ENCODE measurements at regions not wholly inside any gene's neighbourhood (a gene's known extent, or its start where the extent isn't known, plus 50 kb on each side); places are given as distances from the start of the nearest gene placed in this dataset.

DNA sequence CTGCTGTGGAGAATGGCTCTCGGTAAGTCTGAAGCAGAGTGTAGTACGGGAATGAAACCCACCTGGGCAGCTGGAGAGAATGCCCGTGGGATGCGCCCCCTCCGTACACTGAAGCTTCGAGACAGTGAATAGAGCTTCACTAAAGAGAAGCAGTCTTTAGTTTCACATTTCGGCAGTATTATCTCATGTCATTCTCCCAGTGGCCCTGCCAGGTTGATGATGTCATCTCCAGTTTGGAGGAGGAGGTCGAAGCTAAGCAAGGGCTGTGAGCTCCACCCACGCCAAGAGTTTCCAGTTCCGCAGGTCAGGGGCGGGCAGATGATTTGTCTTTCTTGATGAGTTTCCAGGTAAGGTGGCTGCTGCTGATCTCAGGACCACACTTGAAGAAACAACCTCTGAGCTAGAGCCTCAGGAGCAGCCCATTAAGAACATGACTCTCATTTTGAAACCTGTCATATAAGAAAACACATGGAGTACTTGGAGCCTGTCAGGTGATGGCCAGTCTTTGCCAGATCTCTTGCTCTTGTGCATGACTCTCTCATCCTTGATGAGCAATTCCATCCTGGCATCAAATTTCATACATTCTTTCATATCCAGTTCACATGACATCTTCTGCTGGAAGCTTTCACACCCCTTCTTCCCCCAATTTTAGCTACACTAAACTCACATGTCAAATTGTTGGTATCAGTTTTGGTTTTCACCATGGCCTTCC is 475.0 kb downstream of the RNF144A start:
- DNase-seq (ENCODE audit: low read depth in 1 of 2, low spot score in 1 of 2): peak in 1 of 2 experiments; percentile 23
- TF ChIP-seq JUND (IDR thresholded peaks at IDR 0.05; ENCODE audit: low read depth): no peak
- in situ Hi-C loops (cut with HindIII; ENCODE audit: low pct_unique_long_range_greater_than_20kb, low sequenced_read_pairs): no loop called here

DNA sequence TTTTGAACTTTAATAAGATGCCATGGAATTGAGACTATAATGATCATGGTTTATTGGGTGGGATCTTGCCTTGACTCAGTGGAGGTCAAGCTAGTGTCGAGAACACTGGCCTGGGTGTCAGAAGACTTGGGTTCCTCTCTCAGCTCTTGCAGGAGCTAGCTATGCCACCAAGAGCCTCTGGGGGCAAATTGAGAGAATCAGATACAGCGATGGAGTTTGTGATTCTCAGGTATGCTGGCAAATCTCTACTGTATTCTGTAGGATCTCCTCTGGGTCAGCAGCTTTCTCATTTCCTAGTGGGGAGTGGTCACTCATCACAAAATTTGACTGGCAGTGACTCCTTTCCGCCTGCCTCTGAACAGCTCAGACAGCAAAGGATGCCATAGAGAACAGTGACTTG is 477.0 kb downstream of the RNF144A start:
- in situ Hi-C loops (cut with HindIII; ENCODE audit: low pct_unique_long_range_greater_than_20kb, low sequenced_read_pairs): no loop called here
- no peak for TF ChIP-seq JUND (IDR thresholded peaks at IDR 0.05; ENCODE audit: low read depth)
- DNase-seq (ENCODE audit: low read depth in 1 of 2, low spot score in 1 of 2): peak in 1 of 2 experiments; percentile 5

DNA sequence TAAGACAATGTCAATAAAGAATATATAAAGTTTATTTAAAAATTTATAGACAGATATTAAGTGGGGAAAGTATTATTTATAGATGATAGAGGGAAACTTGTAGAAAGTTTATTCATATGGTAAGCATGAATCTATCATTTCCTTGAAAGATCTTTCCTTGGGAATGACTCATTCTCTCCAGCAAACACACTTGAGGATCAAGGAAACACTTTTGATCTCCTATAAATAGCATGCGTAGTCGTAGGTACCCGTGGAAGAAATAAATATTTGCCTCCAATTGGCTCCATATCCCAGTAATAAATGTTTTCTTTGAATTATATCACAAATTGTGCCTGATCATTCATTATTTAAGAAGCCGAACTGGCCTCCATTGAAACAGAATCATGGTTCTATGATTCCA is 483.4 kb downstream of the RNF144A start:
- TF ChIP-seq JUND (IDR thresholded peaks at IDR 0.05; ENCODE audit: low read depth): no peak
- in situ Hi-C loops (cut with HindIII; ENCODE audit: low pct_unique_long_range_greater_than_20kb, low sequenced_read_pairs): no loop called here
- DNase-seq (ENCODE audit: low read depth in 1 of 2, low spot score in 1 of 2): no peak

DNA sequence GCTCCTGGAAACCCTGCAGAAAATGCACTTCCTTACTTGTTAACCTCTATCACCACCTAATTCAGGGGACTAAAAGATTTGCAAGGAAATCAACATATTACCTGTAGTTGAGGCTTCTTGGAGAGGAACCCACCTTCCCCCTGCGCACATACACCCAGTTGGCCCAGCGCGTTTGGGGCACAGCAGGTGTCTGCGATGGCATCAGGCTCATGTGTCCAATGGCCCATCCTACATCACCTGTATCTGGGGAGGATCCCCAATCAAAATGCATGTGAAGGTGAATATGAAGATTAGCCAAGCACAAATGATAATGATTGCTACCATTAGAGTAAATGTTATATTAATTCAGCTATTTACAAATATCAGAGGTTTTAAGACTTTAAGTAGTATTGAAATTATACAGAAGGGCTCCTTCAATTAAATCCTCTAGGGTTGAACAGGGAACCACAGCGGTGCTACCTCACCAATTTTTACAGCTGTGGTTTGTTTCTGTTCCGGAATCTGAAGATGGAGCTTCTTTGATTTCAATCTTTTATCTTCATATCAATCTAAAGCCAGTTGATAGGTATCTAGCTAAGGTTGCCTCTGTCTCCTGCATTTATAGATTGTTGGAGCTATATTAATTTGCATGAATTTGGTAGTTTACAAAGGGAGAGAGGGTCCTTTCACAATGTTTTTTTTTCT is 486.0 kb downstream of the RNF144A start:
- no peak for DNase-seq (ENCODE audit: low read depth in 1 of 2, low spot score in 1 of 2)
- no peak for TF ChIP-seq JUND (IDR thresholded peaks at IDR 0.05; ENCODE audit: low read depth)
- in situ Hi-C loops (cut with HindIII; ENCODE audit: low pct_unique_long_range_greater_than_20kb, low sequenced_read_pairs): no loop called here

DNA sequence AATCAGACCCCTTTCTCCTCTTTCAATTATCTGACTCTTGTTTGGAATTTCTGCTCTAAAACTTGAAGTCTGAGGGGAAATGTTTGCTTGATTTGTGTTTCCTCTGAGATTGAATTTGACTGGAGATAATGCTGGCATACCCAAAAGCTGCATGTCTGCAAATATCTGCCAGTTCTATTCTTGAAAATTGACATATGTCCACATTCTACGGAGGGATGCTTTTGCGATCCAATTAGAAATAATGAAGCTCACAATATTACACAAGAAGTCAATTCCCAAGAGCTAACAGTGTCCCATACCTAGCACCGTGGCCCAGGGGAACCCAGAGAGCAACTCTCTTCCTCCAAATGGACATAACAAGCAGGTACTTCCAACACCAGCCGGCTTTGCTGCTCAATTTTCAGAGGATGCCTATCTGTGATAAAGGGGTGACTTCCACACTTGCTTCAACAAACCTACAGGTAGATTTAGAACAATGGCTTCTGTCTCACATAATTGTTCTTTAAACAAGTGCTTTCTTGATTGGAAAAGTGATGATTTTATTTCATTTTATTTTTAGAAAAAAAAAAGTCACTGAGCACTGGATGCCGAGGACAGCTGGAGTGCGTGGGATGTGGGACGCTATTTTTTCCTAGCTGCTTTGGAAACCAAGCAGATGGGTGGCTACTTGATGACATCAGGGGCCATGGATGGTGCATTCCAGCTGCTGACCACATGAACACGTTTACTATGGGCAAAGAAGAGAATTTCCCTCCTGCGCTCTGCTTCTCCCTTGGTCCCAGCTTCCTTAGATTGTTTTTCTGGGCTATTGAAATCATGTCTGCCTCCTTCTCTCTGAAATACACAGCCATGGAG is 488.9 kb downstream of the RNF144A start:
- no peak for TF ChIP-seq JUND (IDR thresholded peaks at IDR 0.05; ENCODE audit: low read depth)
- DNase-seq (ENCODE audit: low read depth in 1 of 2, low spot score in 1 of 2): no peak
- in situ Hi-C loops (cut with HindIII; ENCODE audit: low pct_unique_long_range_greater_than_20kb, low sequenced_read_pairs): no loop called here

DNA sequence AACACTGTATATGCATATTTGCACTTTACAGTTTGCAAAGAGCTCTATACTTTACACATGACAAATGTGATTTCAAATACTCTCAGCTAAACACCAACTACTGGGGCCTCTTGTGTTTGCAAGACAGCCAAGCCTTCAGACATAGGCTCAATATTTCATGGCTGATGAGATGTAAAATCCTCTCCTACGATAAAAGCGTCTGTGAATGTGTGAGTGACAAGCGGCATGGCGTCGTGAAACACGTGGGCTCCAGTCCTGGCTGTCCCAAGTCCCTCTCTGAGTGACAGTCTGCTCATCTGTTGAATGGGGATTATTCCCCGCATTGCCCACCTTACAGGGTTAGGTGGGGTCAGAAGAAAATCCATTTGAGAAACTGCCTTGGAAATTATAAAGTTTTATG is 489.8 kb downstream of the RNF144A start:
- DNase-seq (ENCODE audit: low read depth in 1 of 2, low spot score in 1 of 2): no peak
- TF ChIP-seq JUND (IDR thresholded peaks at IDR 0.05; ENCODE audit: low read depth): no peak
- in situ Hi-C loops (cut with HindIII; ENCODE audit: low pct_unique_long_range_greater_than_20kb, low sequenced_read_pairs): no loop called here

DNA sequence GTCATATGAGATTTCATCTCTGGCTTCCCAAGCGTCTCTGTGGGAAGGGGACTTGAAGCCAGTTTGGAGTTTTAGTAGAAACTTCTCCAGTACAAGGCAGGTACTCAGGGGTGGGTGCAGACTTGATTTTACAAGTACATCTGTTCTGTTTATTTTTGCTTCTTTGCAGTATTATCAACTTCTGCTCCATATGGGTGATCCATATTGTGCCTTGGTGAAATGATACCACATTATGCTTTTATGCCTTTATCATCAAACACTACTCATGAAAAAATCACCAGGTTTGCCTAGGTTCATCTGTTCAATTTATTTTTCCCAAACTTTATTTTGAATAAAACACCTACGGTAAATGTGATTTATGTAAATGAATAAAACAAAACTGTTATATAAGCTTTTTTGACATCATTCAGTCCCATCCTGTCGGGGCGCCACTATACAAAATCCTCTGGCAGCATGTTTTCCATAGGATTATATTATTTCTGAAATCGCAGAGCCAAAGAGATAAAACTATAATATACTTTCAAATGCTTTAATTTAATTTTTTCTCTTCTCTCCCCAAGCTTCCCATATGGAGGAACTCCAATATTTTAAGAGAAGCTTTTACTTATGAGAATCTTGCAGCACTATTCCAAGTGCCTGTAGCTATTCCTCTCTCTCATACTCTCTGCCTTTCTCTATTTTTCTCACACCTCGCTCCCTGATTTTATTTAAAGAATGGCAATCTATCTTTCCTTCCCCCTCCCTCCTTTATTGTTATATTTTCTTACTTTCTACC is 490.9 kb downstream of the RNF144A start:
- TF ChIP-seq JUND (IDR thresholded peaks at IDR 0.05; ENCODE audit: low read depth): no peak
- DNase-seq (ENCODE audit: low read depth in 1 of 2, low spot score in 1 of 2): no peak
- in situ Hi-C loops (cut with HindIII; ENCODE audit: low pct_unique_long_range_greater_than_20kb, low sequenced_read_pairs): no loop called here

DNA sequence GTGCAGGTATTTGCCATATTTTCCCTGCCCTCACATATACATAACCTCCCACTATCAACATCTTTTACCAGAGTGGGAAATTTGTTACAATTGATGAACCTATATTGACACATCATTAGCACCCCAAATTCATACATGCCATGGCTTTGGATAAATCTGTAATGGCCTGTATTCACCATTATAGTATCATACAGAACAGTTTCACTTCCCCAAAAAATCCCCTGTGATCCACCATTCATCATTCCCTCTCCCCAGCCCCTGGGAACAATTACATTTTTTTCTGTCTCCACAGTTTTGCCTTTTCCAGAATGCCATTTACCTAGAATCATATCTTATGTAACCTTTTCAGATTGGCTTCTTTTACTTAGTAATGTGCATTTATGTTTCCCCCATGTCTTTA is 494.5 kb downstream of the RNF144A start:
- TF ChIP-seq JUND (IDR thresholded peaks at IDR 0.05; ENCODE audit: low read depth): no peak
- DNase-seq (ENCODE audit: low read depth in 1 of 2, low spot score in 1 of 2): no peak
- in situ Hi-C loops (cut with HindIII; ENCODE audit: low pct_unique_long_range_greater_than_20kb, low sequenced_read_pairs): no loop called here

DNA sequence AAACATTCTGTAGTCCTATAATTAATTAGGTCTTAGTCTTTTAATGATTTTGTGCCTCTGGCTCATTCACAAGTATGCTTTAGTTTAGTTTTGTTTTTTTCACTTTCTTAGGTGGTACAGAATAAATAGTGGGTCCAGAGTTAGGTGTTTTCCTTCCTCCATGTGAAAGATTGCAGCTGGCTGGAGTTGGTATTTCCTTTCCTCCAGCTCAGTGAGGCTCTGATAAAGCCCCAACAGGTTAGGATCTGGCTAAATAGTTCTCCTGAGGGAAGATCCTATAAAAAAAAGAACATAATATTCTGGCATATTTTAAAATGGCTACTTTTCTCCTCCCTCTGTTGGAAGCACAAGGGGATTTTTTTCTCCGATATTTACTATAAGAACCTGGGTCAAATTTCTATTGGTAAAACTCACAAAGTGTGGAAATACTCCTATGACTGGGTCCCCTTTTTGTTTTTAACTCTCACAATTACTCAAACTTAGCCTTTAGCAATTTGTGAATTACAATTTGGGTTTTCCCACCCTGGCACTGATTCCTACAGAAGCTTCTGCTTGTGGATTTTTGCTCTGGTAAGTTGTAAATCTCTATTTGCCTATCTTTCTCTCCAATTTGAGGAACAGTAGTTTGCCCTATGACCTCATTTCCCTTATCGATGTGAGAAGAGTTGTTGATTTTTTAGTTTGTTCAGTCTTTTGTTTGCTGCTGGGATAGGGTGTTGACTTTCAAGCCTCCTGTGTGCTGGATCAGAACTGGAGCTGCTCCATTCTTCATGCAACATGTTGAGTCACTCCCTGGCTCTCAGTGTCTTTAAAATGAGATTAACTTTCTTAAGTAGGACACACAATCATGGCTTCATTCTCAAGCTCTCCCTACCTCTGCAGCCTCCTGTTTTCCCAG is 500.9 kb downstream of the RNF144A start:
- no peak for DNase-seq (ENCODE audit: low read depth in 1 of 2, low spot score in 1 of 2)
- TF ChIP-seq JUND (IDR thresholded peaks at IDR 0.05; ENCODE audit: low read depth): no peak
- in situ Hi-C loops (cut with HindIII; ENCODE audit: low pct_unique_long_range_greater_than_20kb, low sequenced_read_pairs): no loop called here

DNA sequence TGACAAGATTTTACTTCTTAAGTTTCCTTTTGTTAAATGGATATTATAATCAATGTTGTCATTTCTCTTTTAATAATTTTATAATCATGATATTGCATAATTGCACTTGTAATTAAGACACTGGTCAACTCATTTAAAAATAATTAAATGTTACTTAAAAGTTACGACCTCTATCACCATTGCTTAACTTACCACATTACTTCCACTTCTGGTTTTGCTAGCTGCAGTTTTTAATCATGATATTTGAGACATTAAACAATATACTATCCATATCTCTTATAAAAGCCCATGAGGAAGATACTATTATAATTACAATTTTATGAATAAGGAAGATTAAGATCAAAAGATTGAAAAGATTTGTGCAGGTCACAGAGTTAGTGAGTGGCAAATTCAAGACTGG is 502.0 kb downstream of the RNF144A start:
- DNase-seq (ENCODE audit: low read depth in 1 of 2, low spot score in 1 of 2): no peak
- TF ChIP-seq JUND (IDR thresholded peaks at IDR 0.05; ENCODE audit: low read depth): no peak
- in situ Hi-C loops (cut with HindIII; ENCODE audit: low pct_unique_long_range_greater_than_20kb, low sequenced_read_pairs): no loop called here

DNA sequence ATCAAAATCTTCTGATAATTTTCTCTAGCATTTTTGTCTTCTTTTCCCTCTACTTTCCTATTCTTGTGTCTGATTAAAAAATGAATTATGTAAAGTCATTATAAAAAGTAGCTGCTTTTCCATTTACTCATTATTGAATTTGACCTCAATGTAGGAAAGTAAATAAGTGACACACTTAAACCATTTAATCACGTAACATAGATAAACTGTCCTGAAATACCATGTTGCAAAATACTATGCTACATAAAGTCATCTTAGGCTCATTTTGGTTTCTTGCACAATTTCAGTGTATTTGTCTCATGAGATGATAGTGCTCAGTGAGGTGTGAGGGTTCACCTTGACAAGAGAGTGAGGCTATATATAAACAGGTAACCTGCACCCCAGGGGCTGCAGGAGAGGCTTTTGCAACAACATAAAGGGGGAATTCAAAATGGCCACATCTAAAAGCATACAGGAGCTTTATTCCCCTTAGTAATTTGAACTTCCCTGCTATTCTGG is 502.7 kb downstream of the RNF144A start:
- TF ChIP-seq JUND (IDR thresholded peaks at IDR 0.05; ENCODE audit: low read depth): no peak
- DNase-seq (ENCODE audit: low read depth in 1 of 2, low spot score in 1 of 2): no peak
- in situ Hi-C loops (cut with HindIII; ENCODE audit: low pct_unique_long_range_greater_than_20kb, low sequenced_read_pairs): no loop called here

Measured in T47D (cell line).